ENCODE measurements at regions not wholly inside any gene's neighbourhood (a gene's known extent, or its start where the extent isn't known, plus 50 kb on each side); places are given as distances from the start of the nearest gene placed in this dataset.

- TF ChIP-seq CTCF (conservative IDR thresholded peaks at IDR 0.05; ENCODE audit: low read depth, low read length) = no peak
- no peak for TF ChIP-seq EZH2phosphoT487 (IDR thresholded peaks at IDR 0.05; ENCODE audit: borderline replicate concordance, low read length)
- TF ChIP-seq EZH2 (IDR thresholded peaks at IDR 0.05; ENCODE audit: low read length, unreplicated experiment) = no peak
Observed at GRCh38 chr13:80988391-80989151, 647.6 kb upstream of the SPRY2 start.
